K562 (cell line): ENCODE measurements at regions not wholly inside any gene's neighbourhood (a gene's known extent, or its start where the extent isn't known, plus 50 kb on each side); places are given as distances from the start of the nearest gene placed in this dataset.

Source experiments
- ATAC-seq: fragments of 200-7000 bp; cut with Tn5 transposase; 3 replicates; pipeline ENCODE4 v1.9.1; 2020; ENCODE audit warnings: moderate library complexity
- BruUV-seq: library from RNA; stranded (reverse); fragments of 400-500 nt; replicated peaks from 2 replicates; lab custom pipeline; 2021; lab: Mats Ljungman, UMichigan
- CTCF ChIA-PET: fragments of 300-600 bp; formaldehyde crosslinking; extraction: SDS; loops from one replicate; lab custom pipeline; 2021; ENCODE audit warnings: low intra/inter-chr PET ratio; lab: Yijun Ruan, JAX
- POLR2A ChIA-PET: fragments of 300-600, 350-650 bp; sonication (Branson Sonifier 250); formaldehyde crosslinking; extraction: SDS; loops from one replicate; lab custom pipeline; 2021; ENCODE audit warnings: antibody characterized with exemption, inconsistent platforms; lab: Yijun Ruan, JAX
- DNase-seq, 4 experiments: peaks; one replicate each; pipeline versions ENCODE4 v3.0.0 to v3.0.0-alpha.2; 2011 to 2018; ENCODE audit warnings: low spot score in 3 of 4, mixed read lengths in 3 of 4; ENCODE audit errors: extremely low read depth in 1 of 4
- FAIRE-seq: peaks from 2 replicates; lab custom pipeline; 2011; peaks lifted over from hg19 to GRCh38; lab: Jason Lieb, UNC
- H2AFZ ChIP-seq: 2 replicates; pipeline ENCODE4 v1.6.0; 2011; ENCODE audit warnings: low read depth, low read length, control low read depth, inconsistent platforms
- H3K27ac ChIP-seq: fragments of 200-600 bp; 3 replicates; pipeline ENCODE4 v1.8.0; 2011; ENCODE audit warnings: low read depth, mild to moderate bottlenecking, control low read depth, inconsistent platforms, low read length, moderate library complexity, mixed read lengths; ENCODE audit errors: extremely low read depth
- H3K27me3 ChIP-seq, 2 experiments: fragments of 300-600 bp in 1 of 2; 2 replicates in 1 of 2; 3 replicates in 1 of 2; pipeline versions ENCODE4 v1.6.0 to v1.8.0; 2011; ENCODE audit warnings: inconsistent platforms in 2 of 2, low read length in 2 of 2, mild to moderate bottlenecking in 1 of 2, mixed read lengths in 1 of 2, moderate library complexity in 1 of 2; ENCODE audit not compliant: control insufficient read depth in 2 of 2, insufficient read depth in 2 of 2
- H3K36me3 ChIP-seq: fragments of 300-600 bp; 3 replicates; pipeline ENCODE4 v1.8.0; 2011; ENCODE audit warnings: mild to moderate bottlenecking, low read length, inconsistent platforms; ENCODE audit not compliant: control insufficient read depth, insufficient read depth
- H3K4me1 ChIP-seq, 2 experiments: fragments of 200-600 bp in 1 of 2; replicated peaks in 1 of 2; 2 replicates in 1 of 2; 3 replicates in 1 of 2; pipeline versions ENCODE4 v1.5.1 to v1.8.0; 2011; ENCODE audit warnings: inconsistent platforms in 2 of 2, low read length in 2 of 2, mild to moderate bottlenecking in 1 of 2, mixed read lengths in 1 of 2, moderate library complexity in 1 of 2; ENCODE audit not compliant: control insufficient read depth in 2 of 2, insufficient read depth in 2 of 2
- H3K4me2 ChIP-seq: 2 replicates; pipeline ENCODE4 v1.6.1; 2011; ENCODE audit warnings: low read length, control low read depth, inconsistent platforms, mixed read lengths; ENCODE audit not compliant: insufficient read depth
- H3K4me3 ChIP-seq: fragments of 200-600 bp; sonication (generic), shearing (Covaris generic); 2 replicates; pipeline ENCODE4 v1.5.1; 2016; ENCODE audit warnings: control low read depth, inconsistent platforms
- H3K79me2 ChIP-seq: fragments of 200-600 bp; 3 replicates; pipeline ENCODE4 v1.8.0; 2011; ENCODE audit warnings: low read length, inconsistent platforms; ENCODE audit not compliant: control insufficient read depth, insufficient read depth
- H3K9ac ChIP-seq, 2 experiments: 2 replicates each; pipeline versions ENCODE4 v1.6.0 to v1.6.1; 2011; ENCODE audit warnings: low read depth in 2 of 2, low read length in 2 of 2, control low read depth in 1 of 2, inconsistent platforms in 1 of 2, mild to moderate bottlenecking in 1 of 2, mixed read lengths in 1 of 2; ENCODE audit not compliant: insufficient read depth in 1 of 2
- H3K9me1 ChIP-seq: one replicate; pipeline ENCODE4 v1.6.0; 2011; ENCODE audit warnings: inconsistent platforms, mild to moderate bottlenecking, low read length, moderate library complexity; ENCODE audit not compliant: control insufficient read depth, insufficient read depth
- H3K9me3 ChIP-seq: replicated peaks from 2 replicates; pipeline ENCODE4 v1.5.1; 2011; ENCODE audit warnings: low read depth, low read length, inconsistent platforms; ENCODE audit not compliant: control insufficient read depth, insufficient read depth
- H4K20me1 ChIP-seq: replicated peaks from 2 replicates; pipeline ENCODE4 v1.6.1; 2011; ENCODE audit warnings: low read length, inconsistent platforms, mixed read lengths; ENCODE audit not compliant: control insufficient read depth, insufficient read depth
- ID3 ChIP-seq, 2 experiments: fragments of 250-450 bp in 1 of 2; fragments of 450-650 bp in 1 of 2; sonication (Bioruptor Pico) in 1 of 2; IDR thresholded peaks; 2 replicates each; pipeline versions ENCODE4 v1.6.1 to v1.8.0; 2016 to 2021; ENCODE audit warnings: mild to moderate bottlenecking in 2 of 2, moderate library complexity in 2 of 2, missing compliant biosample characterization in 1 of 2, missing genetic modification characterization in 1 of 2
- IRF2 ChIP-seq: sonication (generic); formaldehyde crosslinking; IDR thresholded peaks from 2 replicates; pipeline ENCODE4 v1.8.1; 2022; ENCODE audit warnings: mild to moderate bottlenecking, missing genetic modification reagents
- KDM4B ChIP-seq, 2 experiments: fragments of 450-650 bp in 1 of 2; sonication (generic) in 1 of 2; IDR thresholded peaks; 2 replicates each; pipeline ENCODE4 v1.6.1; 2016 to 2017; ENCODE audit warnings: borderline replicate concordance in 2 of 2, antibody characterized with exemption in 1 of 2, low read depth in 1 of 2, mild to moderate bottlenecking in 1 of 2
- MYBL2 ChIP-seq, 2 experiments: fragments of 450-650 bp in 1 of 2; sonication (generic) in 1 of 2; formaldehyde crosslinking in 1 of 2; IDR thresholded peaks; 2 replicates each; pipeline versions ENCODE4 v1.6.1 to v1.8.1; 2017 to 2022; ENCODE audit warnings: borderline replicate concordance in 1 of 2, inconsistent platforms in 1 of 2, low read depth in 1 of 2, mild to moderate bottlenecking in 1 of 2, missing genetic modification reagents in 1 of 2, moderate library complexity in 1 of 2
- TAF1 ChIP-seq: IDR thresholded peaks from 2 replicates; pipeline ENCODE4 v1.6.1; 2011; ENCODE audit warnings: mild to moderate bottlenecking, low read length, moderate library complexity; ENCODE audit not compliant: insufficient read depth, control insufficient read depth, severe bottlenecking; ENCODE audit errors: extremely low read depth
- TCF7L2 ChIP-seq: fragments of 150-350 bp; IDR thresholded peaks from 2 replicates; pipeline ENCODE4 v1.6.1; 2016; ENCODE audit warnings: low read depth, mild to moderate bottlenecking, low read length, moderate library complexity
- ZKSCAN3 ChIP-seq: fragments of 250-450 bp; sonication (Bioruptor Pico); IDR thresholded peaks from 2 replicates; pipeline ENCODE4 v1.4.0; 2020
- WGBS: fragments of 100-300 bp; shearing (Covaris generic); methylation state at CpG from one replicate; pipeline ENCODE4 v1.1.6; 2016; ENCODE audit warnings: low coverage, mixed read lengths; ENCODE audit not compliant: insufficient coverage; ENCODE audit errors: missing lambda C conversion rate; 5-methylcytosine and 5-hydroxymethylcytosine counted together
- in situ Hi-C: fragments of 300-500 bp; cut with MboI; formaldehyde crosslinking; loops from 4 replicates; pipeline ENCODE4 v1.15.0; 2018; ENCODE audit warnings: inconsistent platforms, mixed read lengths
- intact Hi-C: fragments of 100-400 bp; cut with micrococcal nuclease; formaldehyde crosslinking; loops from 2 replicates; pipeline ENCODE4 v1.14.2; 2022
- TF ChIP-seq, protein P1 (sequence below): sonication (generic); formaldehyde crosslinking; IDR thresholded peaks from 2 replicates; pipeline ENCODE4 v1.8.0; 2022; ENCODE audit warnings: missing genetic modification reagents, mild to moderate bottlenecking, borderline replicate concordance

DNA sequence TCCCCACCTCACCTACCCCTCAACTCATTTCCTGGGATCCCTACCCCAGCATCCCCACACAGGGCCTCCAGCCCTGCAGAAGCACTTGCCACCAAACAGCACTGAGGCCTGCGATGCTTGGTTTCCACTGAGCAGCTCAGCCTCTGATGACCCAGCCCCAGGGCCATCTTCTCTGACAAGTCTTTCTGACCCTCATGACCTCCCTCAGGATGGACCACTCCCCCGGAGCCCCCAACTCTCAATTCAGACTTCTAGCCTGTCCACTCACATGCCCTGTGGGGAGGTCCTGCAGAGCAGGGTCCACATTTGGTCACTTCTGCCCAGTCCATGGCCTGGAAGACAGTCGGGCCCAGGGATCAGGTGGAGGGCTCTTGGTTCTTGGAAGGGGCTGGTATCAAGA lies 63.4 kb upstream of the SPATA12 start (continued):
- TF ChIP-seq ID3 (CRISPR knock-in tag; IDR thresholded peaks at IDR 0.05) (no peak), ID3 (tag; IDR thresholded peaks at IDR 0.05) (no peak), TCF7L2 (no peak), TAF1 (no peak), MYBL2 (IDR thresholded peaks at IDR 0.05; ENCODE audit: low read depth) (no peak), MYBL2 (CRISPR knock-in tag; IDR thresholded peaks at IDR 0.05; ENCODE audit: borderline replicate concordance) (no peak)

DNA sequence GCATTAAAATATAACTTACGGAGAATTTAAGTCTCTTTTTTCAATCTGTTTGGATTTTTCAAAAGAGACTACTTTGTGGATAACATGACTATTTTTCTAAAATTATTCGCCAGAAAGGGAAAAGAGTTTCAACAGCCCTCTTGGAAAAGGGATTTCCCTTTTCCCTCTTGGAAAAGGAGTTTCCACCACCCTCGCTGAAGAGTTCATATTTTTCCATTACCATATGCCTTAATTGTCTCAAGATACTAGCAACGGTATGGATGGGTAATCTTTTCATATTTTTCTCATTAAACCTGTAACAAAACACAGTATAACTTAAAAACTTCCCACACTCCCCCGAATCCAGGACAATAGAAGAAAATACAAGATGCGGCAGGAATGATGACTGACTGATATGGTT lies 66.1 kb upstream of the SPATA12 start:
- Histone ChIP-seq H3K4me2 (no peak overlapping the region), H3K79me2 (no peaks in the 10 kb centered on the region), H3K9ac (no peak overlapping the region), H3K4me1 (no peaks in the 10 kb centered on the region), H3K27me3 (peaks cover 0 to 10% of the 10 kb centered on the region in 2 experiments; a peak in 2 of 5 replicates), H3K4me3 (no peak overlapping the region), H3K9me1 (no peaks in the 10 kb centered on the region), H3K9me3 (no peaks in the 10 kb centered on the region), H3K27ac (no peak overlapping the region), H4K20me1 (no peaks in the 10 kb centered on the region), H2AFZ (no peak overlapping the region), H3K36me3 (no peaks in the 10 kb centered on the region)
- 31% methylated on average over 6 of the region's 6 CpGs for WGBS
- POLR2A ChIA-PET = no interaction called here
- CTCF ChIA-PET = no interaction called here
- in situ Hi-C loops (loop anchor here (5.0 kb wide), 1 partner anchor 292 kb away; no protein-coding TSS in a partner anchor), intact Hi-C loops (loop anchor here (10.0 kb wide), 1 partner anchor 170 kb away; the partner anchor contains the start of gene IL17RD)
- ATAC-seq (no peak), FAIRE-seq (no peak), DNase-seq (no peak)
- no peak for TF ChIP-seq ZKSCAN3 (CRISPR knock-in tag)
- TF ChIP-seq, protein P1, sequence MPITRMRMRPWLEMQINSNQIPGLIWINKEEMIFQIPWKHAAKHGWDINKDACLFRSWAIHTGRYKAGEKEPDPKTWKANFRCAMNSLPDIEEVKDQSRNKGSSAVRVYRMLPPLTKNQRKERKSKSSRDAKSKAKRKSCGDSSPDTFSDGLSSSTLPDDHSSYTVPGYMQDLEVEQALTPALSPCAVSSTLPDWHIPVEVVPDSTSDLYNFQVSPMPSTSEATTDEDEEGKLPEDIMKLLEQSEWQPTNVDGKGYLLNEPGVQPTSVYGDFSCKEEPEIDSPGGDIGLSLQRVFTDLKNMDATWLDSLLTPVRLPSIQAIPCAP (CRISPR knock-in tag) = no peak
- TF ChIP-seq IRF2 (CRISPR knock-in tag) = no peak
- TF ChIP-seq KDM4B (IDR thresholded peaks at IDR 0.05; ENCODE audit: borderline replicate concordance in 2 of 2, low read depth in 1 of 2) = no peak
- BruUV-seq = no TSS peak
